ENCODE measurements at regions not wholly inside any gene's neighbourhood (a gene's known extent, or its start where the extent isn't known, plus 50 kb on each side); places are given as distances from the start of the nearest gene placed in this dataset.

DNA sequence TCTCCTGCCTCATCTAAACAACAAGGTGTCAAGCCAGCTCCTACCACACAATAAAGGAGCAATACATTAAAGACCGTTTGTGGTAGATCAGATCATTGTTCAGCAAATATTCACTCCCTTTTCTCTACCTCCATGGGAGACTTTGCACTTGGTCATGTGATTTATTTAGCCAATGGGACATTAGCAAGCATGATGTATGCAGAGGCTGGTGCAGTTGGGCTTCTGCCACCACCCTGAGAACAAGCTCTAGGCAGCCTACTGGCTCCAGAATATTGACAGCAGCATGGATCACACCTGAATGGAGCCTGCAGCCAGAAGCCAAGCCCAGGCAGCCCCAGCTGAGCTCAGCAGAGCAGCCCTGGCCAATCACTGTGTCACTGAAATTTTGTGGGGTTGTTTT lies 99.4 kb upstream of the UBE2E2 start:
- DNase-seq (ENCODE audit: extremely low spot score) = no peak
- WGBS = 56% methylated on average over 1 of the region's 1 CpG
- Histone ChIP-seq H3K4me1 (ENCODE audit: insufficient read depth) (no peaks in the 10 kb centered on the region), H3K27ac (ENCODE audit: low read depth) (no peak overlapping the region), H3K4me3 (ENCODE audit: low read depth, low read length) (no peak overlapping the region), H3K36me3 (ENCODE audit: insufficient read depth) (no peaks in the 10 kb centered on the region)

DNA sequence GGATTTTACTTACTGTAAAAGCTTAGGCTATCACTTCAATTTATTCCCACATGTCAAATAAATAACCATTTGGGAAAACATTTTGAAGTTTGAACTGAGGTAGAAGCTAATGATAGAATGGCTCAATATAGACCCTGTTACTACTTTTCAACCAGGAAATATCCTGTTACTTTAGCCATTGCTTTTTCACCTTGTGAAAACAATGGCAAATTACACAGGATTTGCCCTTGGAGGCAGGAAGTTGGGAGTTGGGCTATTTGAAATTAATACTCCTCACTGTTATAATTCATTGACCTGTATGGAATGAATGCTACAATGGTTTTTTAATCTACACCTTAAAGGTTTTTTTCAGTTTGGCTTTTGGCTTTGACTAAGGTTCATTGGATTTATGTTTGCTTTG lies 98.1 kb upstream of the UBE2E2 start:
- H3K4me1 ChIP-seq (ENCODE audit: insufficient read depth) = no peaks in the 10 kb centered on the region
- no peak for DNase-seq (ENCODE audit: extremely low spot score)
- H3K27ac ChIP-seq (ENCODE audit: low read depth) = no peak overlapping the region
- H3K4me3 ChIP-seq (ENCODE audit: low read depth, low read length) = no peak overlapping the region
- H3K36me3 ChIP-seq (ENCODE audit: insufficient read depth) = no peaks in the 10 kb centered on the region

DNA sequence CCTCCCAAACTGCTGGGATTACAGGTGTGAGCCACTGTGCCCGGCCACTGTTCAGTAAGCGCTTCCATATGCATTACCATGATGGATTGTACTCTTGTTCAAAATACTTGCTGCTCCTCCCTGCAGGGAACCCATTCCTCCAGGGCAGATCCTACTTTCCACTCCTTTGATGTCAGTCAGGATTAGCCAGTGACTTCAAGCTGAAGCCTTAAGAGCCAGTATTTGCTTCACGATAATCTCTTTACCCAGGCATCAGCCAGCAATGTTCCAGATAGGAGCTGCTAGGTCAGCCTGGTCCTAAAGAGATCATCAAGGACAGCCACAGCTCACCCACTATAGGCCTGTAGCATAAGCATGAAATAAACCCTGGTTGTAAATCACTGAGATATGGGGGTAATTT lies 96.5 kb upstream of the UBE2E2 start:
- H3K36me3 ChIP-seq (ENCODE audit: insufficient read depth) = no peaks in the 10 kb centered on the region
- H3K4me1 ChIP-seq (ENCODE audit: insufficient read depth) = no peaks in the 10 kb centered on the region
- no peak overlapping the region for H3K27ac ChIP-seq (ENCODE audit: low read depth)
- no peak for DNase-seq (ENCODE audit: extremely low spot score)
- no peak overlapping the region for H3K4me3 ChIP-seq (ENCODE audit: low read depth, low read length)
- WGBS = 88% methylated on average over 3 of the region's 3 CpGs

DNA sequence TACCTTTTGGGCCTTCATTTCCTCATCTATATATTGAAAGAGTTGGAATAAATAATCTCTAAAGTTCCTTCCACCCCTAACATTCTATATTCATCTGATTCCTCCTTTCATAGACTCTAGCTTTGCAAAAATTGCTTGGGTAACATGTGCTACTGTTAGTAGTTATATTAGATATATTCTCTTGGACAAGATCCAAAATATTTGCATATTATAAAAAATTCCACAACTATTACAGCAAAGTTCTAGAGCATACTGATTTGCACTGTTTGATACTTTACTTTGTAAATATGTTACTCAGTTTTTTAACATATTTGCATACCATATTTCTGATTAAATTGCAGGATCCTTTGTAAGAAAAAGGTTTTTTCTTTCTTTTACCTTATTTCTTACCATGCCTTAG lies 95.9 kb upstream of the UBE2E2 start:
- Histone ChIP-seq H3K27ac (ENCODE audit: low read depth) (no peak overlapping the region), H3K4me1 (ENCODE audit: insufficient read depth) (no peaks in the 10 kb centered on the region), H3K36me3 (ENCODE audit: insufficient read depth) (no peaks in the 10 kb centered on the region), H3K4me3 (ENCODE audit: low read depth, low read length) (no peak overlapping the region)
- no peak for DNase-seq (ENCODE audit: extremely low spot score)

DNA sequence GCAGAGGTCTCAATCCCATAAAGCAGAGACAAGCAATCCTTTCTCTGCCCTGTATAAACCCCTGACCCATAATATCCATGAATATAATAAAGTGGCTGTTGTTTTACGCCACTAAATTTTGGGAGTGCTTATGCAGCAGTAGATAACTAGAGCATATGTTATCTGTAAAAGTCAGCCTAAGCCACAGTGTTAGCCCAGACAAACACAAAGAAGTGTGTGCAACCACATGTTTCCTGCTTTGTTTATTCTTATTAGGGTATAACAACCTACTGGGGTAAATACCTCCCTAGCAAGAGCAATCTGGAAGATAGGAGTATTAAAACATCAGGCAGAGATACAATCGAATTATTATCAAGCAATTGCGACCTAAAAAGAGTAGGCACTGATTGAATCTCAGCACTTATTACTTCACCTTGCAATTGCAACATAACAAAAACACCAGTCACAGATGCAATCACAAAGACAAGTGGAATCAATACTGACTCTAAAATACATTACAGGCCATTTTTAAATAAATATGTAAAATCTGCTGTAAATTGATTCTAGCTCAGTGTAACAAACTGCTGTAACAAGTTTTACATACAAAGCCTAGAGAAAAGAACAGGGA lies 94.6 kb upstream of the UBE2E2 start:
- Histone ChIP-seq H3K4me1 (ENCODE audit: insufficient read depth) (no peaks in the 10 kb centered on the region), H3K4me3 (ENCODE audit: low read depth, low read length) (no peak overlapping the region), H3K36me3 (ENCODE audit: insufficient read depth) (no peaks in the 10 kb centered on the region), H3K27ac (ENCODE audit: low read depth) (no peak overlapping the region)
- WGBS = 58% methylated on average over 3 of the region's 3 CpGs
- no peak for DNase-seq (ENCODE audit: extremely low spot score)

DNA sequence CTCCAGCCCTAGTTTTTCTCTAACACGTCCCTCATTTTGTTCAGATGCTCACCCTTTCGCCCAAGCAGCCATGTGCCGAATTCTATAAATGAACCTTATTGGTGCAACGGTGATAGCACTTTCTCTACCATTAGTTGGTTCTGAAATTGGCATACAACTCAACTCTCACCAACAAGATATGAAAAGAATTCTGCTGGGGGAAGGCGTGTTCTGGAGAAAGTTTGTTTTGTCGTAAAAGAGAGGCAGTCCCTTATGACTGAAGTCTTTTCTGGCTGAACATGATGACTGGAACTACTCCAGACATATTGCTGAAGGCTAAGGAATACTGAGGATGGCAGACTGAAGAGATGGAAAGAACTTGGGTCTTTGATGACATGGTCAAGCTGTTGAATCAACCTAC lies 91.8 kb upstream of the UBE2E2 start:
- DNase-seq (ENCODE audit: extremely low spot score) = no peak
- WGBS = 92% methylated on average over 6 of the region's 6 CpGs
- Histone ChIP-seq H3K27ac (ENCODE audit: low read depth) (no peak overlapping the region), H3K4me1 (ENCODE audit: insufficient read depth) (no peaks in the 10 kb centered on the region), H3K36me3 (ENCODE audit: insufficient read depth) (no peaks in the 10 kb centered on the region), H3K4me3 (ENCODE audit: low read depth, low read length) (no peak overlapping the region)

DNA sequence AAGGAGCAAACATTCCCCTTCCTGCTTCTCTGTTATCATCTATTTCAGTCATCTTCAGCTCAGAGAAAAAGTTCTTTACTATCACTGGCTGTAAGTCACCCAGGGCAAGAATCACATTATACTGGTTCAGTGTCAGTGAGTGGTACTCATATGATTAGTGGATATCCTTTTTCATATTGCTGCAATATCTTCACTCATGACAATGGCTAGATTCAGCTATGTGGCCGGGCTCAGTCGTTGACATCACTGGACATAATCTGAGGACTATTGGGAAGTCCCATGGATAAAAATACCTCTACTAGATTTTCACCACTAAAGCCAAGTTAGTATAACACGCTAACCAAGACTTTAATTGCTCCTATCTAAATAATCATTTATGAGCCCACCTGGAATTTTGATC lies 91.3 kb upstream of the UBE2E2 start:
- Histone ChIP-seq H3K36me3 (ENCODE audit: insufficient read depth) (no peaks in the 10 kb centered on the region), H3K27ac (ENCODE audit: low read depth) (no peak overlapping the region), H3K4me1 (ENCODE audit: insufficient read depth) (no peaks in the 10 kb centered on the region), H3K4me3 (ENCODE audit: low read depth, low read length) (no peak overlapping the region)
- DNase-seq (ENCODE audit: extremely low spot score) = no peak
- WGBS = 84% methylated on average over 3 of the region's 3 CpGs

DNA sequence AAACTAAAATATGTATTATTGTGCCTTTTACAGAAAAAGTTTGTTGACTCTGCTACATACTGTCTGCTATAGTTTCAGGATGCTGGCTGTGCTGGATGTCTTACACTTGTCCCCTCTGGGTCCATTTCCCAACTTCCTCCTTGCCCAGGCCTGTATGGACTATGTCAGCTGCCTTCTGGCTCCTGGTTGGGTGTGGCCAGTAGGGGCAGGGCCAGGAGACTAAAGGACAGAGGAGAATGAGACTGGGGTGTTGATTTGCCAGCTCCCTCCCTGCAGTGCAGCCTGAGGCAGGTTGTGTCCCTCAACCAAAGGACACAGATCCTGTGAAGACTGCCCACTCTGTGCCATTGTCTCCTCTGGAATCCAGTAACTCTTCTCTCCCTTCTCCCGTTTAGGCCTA lies 90.6 kb upstream of the UBE2E2 start:
- Histone ChIP-seq H3K4me3 (ENCODE audit: low read depth, low read length) (no peak overlapping the region), H3K4me1 (ENCODE audit: insufficient read depth) (no peaks in the 10 kb centered on the region), H3K27ac (ENCODE audit: low read depth) (no peak overlapping the region), H3K36me3 (ENCODE audit: insufficient read depth) (no peaks in the 10 kb centered on the region)
- WGBS = 82% methylated on average over 1 of the region's 1 CpG
- DNase-seq (ENCODE audit: extremely low spot score) = no peak

DNA sequence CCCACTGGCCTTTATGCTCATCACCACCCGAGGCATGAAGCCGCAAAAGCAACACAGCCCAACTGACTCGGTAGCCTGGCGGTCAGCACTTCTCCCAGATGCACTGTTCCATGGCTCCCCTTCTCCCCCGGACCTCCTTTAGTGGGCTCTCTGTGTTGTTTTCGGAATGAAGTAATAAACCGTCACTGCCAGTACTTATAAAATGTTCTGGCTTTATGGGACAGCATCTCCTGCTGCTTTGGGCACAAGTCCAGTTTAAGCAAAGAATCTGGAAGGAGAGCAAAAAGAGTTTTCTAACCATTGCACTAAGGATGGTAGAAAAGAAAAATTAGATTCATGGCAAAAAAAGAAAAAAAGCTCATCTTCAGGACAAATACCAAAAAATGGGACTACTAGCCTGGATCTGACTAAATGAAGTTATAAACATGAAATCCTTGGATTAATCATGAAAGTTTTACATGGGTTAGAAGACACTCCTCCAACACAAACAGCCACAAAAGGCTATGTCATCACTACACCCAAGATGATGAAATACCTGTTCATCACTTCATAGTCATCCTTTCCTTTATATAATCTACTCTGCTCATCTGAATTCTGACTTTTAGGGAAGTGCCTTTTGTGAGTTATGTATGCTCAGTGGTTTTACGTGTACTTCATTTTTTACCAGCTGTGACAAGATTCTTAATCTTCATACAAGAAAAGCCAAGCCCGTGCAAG lies 89.5 kb upstream of the UBE2E2 start:
- 20% methylated on average over 9 of the region's 9 CpGs for WGBS
- DNase-seq (ENCODE audit: extremely low spot score) = peak; percentile 75
- Histone ChIP-seq H3K4me3 (ENCODE audit: low read depth, low read length) (no peak overlapping the region), H3K4me1 (ENCODE audit: insufficient read depth) (no peaks in the 10 kb centered on the region), H3K36me3 (ENCODE audit: insufficient read depth) (no peaks in the 10 kb centered on the region), H3K27ac (ENCODE audit: low read depth) (no peak overlapping the region)

DNA sequence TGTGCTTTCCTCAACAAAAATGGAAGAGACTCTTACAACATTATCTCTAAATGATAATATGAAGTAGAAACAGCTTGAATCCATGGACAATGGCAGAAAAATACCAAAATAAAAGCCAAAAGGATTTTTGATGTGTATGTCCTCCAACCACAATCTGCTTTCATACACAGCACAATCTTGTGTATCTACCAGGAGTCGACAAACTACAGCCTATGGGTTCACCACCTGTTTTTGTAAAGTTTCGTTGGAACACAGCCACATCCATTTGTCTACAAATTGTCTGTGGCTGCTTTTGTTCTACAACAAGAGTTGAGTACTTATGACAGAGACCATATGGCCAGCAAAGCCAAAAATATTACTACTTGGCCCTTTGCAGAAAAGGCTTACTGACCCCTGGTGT lies 88.7 kb upstream of the UBE2E2 start:
- Histone ChIP-seq H3K4me1 (ENCODE audit: insufficient read depth) (no peaks in the 10 kb centered on the region), H3K36me3 (ENCODE audit: insufficient read depth) (no peaks in the 10 kb centered on the region), H3K27ac (ENCODE audit: low read depth) (no peak overlapping the region), H3K4me3 (ENCODE audit: low read depth, low read length) (no peak overlapping the region)
- 33% methylated on average over 2 of the region's 2 CpGs for WGBS
- no peak for DNase-seq (ENCODE audit: extremely low spot score)

DNA sequence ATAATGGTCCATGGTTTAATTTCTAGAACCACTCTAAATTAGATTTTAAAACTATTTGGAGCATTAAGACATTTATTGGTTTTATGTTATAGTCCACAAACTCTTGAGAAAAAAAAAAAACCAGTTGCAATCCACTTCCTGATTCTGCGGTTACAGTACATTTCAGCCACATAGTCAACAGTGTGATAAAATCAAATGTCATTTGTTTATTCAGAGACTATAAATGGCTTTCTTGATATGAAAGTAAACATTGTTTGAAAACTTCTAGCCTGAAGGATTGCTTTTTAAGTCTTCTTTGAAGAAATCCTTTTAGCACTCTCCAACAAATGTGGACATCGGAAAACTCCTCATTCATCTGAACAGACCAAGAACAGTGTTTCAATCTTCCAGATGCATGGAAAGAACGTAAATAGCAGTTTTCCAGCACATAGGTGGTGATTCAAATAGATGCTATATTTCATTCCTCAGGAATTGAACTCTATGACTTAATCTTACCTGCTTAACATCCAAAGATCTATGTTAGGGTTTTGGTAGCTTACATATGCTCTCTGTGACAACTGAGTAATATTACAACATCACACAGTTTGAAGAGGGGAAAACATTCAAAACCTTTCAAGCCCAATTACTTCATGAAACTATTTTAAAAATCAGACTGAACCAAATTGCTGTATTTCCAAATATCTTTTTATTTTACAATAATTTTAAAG lies 87.8 kb upstream of the UBE2E2 start:
- Histone ChIP-seq H3K27ac (ENCODE audit: low read depth) (no peak overlapping the region), H3K36me3 (ENCODE audit: insufficient read depth) (no peaks in the 10 kb centered on the region), H3K4me1 (ENCODE audit: insufficient read depth) (no peaks in the 10 kb centered on the region), H3K4me3 (ENCODE audit: low read depth, low read length) (no peak overlapping the region)
- no peak for DNase-seq (ENCODE audit: extremely low spot score)
- 46% methylated on average over 3 of the region's 3 CpGs for WGBS

DNA sequence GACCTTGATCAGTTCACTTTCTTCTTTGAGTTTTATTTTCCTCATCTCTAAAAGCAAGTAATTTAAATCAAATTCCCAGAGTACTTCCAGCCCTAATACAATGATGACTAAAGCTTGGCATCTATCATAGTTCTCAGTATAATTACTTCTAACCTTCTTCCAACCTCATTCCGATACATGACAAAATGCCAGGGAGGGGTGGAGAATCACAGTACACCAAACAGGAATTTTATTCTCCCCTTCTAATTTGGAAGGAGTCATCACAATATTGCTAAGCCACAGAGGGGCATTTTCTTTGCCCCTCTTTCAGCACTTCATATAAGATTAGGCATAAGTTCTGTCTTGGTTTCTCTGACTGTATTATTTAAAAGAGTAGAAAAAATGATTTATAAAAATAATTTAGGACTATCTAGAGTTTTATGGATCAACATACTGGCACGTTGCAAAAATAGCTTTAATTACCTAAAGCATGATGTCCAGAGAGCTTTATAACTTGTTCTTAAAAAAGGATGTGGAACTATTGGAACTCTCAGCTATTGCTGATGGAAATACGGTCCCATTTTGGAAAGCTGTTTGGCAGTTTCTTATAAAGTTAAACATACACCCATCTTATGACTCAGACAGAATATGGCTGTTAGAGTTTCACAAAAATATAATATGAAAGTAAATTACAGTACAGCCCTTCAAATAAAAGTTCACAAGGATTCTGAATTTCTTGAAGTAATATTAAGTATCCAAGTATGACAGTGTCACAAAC lies 86.9 kb upstream of the UBE2E2 start:
- Histone ChIP-seq H3K36me3 (ENCODE audit: insufficient read depth) (no peaks in the 10 kb centered on the region), H3K4me1 (ENCODE audit: insufficient read depth) (no peaks in the 10 kb centered on the region), H3K27ac (ENCODE audit: low read depth) (no peak overlapping the region), H3K4me3 (ENCODE audit: low read depth, low read length) (no peak overlapping the region)
- 31% methylated on average over 3 of the region's 3 CpGs for whole genome bisulfite sequencing
- DNase-seq (ENCODE audit: extremely low spot score) = no peak

DNA sequence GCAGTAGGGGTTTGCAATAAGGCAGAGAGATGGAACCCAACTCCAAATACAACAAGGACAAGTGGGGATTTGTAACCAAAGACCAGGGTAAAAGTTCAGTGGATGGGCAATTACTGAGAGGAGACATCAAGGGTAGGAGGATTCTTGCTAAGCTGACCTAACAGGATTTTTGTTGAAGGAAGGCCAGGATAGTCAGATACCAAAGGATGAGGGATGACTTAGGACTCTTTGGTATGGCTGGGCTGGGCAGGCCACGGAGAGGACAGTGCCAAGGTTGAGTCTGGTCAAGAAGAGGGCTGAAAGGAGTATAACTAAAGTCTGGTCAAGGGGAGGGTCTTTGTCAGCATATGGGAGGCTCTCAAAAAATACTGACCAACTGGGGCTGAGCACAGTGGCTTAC lies 85.3 kb upstream of the UBE2E2 start:
- no peak for DNase-seq (ENCODE audit: extremely low spot score)
- 81% methylated on average over 1 of the region's 1 CpG for WGBS

DNA sequence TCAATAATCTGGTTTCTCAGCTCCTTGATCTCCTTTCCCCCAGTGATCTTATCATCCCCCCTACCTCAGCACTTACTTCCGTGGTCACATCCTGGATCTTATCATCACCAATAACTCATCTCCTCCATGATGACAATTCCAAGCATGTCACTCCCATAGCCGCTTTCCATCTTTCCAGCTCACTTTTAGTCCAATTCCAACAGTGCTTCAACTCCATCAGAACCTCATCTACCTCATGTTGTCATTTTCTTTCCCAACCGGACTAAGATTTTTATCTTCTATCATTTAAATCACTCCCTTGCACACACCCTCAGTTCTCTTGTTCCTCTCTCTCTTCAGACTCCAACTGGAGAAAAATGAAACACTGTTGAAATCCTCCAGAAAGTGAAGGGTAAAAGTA lies 75.9 kb upstream of the UBE2E2 start:
- Histone ChIP-seq H3K4me1 (ENCODE audit: insufficient read depth) (no peaks in the 10 kb centered on the region), H3K27ac (ENCODE audit: low read depth) (no peak overlapping the region), H3K36me3 (ENCODE audit: insufficient read depth) (no peaks in the 10 kb centered on the region), H3K4me3 (ENCODE audit: low read depth, low read length) (no peak overlapping the region)
- WGBS = 85% methylated on average over 3 of the region's 3 CpGs
- DNase-seq (ENCODE audit: extremely low spot score) = no peak

More for the DNA sequence above, 85.3 kb upstream of the UBE2E2 start:
- Histone ChIP-seq H3K4me1 (ENCODE audit: insufficient read depth) (no peaks in the 10 kb centered on the region), H3K27ac (ENCODE audit: low read depth) (no peak overlapping the region), H3K36me3 (ENCODE audit: insufficient read depth) (no peaks in the 10 kb centered on the region), H3K4me3 (ENCODE audit: low read depth, low read length) (no peak overlapping the region)
